ENCODE measurements at regions not wholly inside any gene's neighbourhood (a gene's known extent, or its start where the extent isn't known, plus 50 kb on each side); places are given as distances from the start of the nearest gene placed in this dataset.

DNA sequence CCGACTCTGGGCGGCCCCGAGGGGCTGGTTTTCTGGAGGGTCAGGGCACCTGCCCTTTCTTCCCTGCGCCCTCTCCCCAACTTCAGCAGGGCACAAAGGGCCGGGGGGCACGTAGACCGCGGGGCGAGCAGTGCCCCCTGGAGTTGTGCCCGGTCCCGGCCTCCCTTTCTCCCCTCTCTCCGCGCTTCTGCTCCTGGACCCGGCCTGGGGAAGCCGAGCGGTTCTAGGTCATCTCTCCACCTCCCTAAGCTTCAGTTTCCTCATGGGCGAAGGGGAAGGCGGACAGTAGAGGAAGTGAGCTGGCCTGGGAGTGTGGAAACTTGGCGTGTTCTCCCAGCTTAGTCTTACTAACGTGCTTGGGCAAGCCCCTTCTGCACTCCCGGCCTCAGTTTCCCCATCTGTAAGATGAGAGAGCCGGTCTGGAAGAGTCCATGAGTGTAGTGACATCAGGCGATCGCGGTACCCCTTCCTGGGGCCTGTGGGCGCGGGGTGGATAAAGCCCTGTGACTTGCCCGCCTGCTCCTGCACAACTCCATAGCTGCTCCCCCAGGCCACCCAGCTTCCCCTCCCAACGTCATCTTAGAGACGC, 158.6 kb upstream of the PARP11 start:
- Mint-ChIP-seq H3K9me3 (no peaks in the 10 kb centered on the region), H3K27me3 (ENCODE audit: low read depth in 3 of 3) (peaks cover 2 to 12% (median 5%) of the 10 kb centered on the region in 3 donors), H3K4me3 (peak overlapping the region; percentile 65 to 76 (median 74)), H3K36me3 (no peaks in the 10 kb centered on the region), H3K4me1 (peaks cover 18 to 23% of the 10 kb centered on the region in 2 donors), H3K27ac (no peak overlapping the region)
- DNase-seq: no peak

DNA sequence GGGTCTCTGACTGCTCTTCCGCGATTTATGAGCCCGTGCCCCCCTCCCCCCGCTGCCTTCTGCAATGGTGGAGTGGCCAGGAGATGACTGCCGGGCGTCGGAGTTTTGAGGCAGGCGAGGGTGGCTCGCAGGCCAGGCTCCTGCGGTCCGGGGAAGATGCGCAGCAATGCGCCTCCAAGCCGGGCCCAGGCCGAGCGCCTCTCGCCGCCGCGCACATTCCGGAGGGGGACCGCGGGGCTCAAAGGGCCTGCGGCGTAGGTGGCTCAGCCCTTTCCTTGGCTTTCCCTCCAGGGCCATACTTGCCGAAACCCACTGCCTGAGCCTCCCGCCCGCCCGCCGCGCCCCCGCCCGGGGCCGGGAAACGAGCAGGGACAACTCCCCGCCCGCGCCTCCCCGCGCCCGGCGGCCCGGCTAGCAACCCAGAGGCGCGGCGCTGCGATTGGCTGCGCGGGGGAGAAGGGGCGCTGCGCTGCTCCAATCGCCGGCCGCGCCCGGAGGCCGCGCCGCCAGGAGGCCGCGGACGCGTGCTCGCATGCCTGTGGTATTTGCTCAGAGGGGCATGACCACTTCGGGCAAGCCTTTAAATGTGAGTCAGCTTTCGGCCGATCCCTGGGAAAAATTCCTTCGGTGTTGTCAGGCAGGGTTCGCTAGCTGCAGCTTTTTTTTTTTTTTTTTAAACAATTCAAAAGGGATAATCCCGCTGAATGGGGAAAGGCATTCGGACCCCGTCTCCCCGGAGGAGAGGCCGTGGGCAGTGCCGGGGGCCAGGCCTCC, 157.9 kb upstream of the PARP11 start:
- Mint-ChIP-seq H3K27me3 (ENCODE audit: low read depth in 3 of 3) (peaks cover 2 to 12% (median 5%) of the 10 kb centered on the region in 3 donors), H3K4me3 (peak overlapping the region; percentile 57 to 78 (median 78)), H3K27ac (no peak overlapping the region), H3K4me1 (peaks cover 22 to 23% of the 10 kb centered on the region in 2 donors), H3K9me3 (no peaks in the 10 kb centered on the region), H3K36me3 (no peaks in the 10 kb centered on the region)
- DNase-seq: peak; percentile 61

DNA sequence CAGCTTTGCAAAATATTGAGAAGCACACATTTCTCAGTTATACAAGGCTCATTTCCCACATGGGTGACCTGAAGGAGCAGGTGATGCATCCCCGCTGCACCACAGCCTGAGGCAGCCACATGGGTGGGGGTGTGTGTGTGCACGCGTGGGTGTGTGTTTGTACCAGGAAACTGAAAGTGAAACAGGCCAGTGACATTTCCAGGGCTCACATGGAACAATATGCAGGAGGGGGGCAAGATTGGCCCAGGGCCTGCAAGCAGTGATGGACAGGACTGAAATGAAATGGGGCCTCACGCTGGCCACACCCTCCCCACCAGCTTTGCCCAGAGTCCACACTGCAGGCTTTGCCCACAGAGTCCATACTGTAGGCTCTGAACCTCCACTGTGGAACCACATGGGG, 154.2 kb upstream of the PARP11 start:
- peak; percentile 41 to 44 (median 44) for DNase-seq
- H3K4me1 Mint-ChIP-seq: peaks cover 22 to 23% of the 10 kb centered on the region in 2 donors
- H3K4me3 Mint-ChIP-seq: peak overlapping the region in 3 of 5 donors; percentile 21 to 50 (median 46)
- peak overlapping the region in 2 of 6 donors; percentile 54 to 56 for H3K27ac Mint-ChIP-seq
- H3K27me3 Mint-ChIP-seq (ENCODE audit: low read depth in 3 of 3): peaks cover 3 to 7% (median 3%) of the 10 kb centered on the region in 3 donors
- H3K36me3 Mint-ChIP-seq: no peaks in the 10 kb centered on the region
- no peaks in the 10 kb centered on the region for H3K9me3 Mint-ChIP-seq

DNA sequence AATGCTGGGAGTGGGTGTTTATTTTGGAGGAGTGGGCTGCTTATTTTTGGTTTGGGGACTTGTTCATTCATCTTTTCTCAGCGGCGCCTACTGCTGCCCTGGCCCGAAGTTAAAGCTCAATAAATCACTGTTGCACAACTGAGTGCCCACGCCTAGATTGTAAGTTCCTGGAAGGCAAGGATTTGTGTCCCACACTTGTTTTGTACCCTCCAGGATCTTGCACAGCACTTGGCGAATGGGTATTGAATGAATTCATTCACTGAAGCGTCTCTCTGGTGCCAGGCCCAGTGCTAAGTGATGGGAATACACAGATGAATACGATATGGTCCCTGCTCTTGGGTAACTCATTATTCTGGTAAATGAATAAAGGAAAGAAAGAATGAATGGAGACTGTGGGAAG, 153.3 kb upstream of the PARP11 start:
- no peak for DNase-seq
- no peaks in the 10 kb centered on the region for H3K9me3 Mint-ChIP-seq
- H3K4me3 Mint-ChIP-seq: no peak overlapping the region
- H3K27me3 Mint-ChIP-seq (ENCODE audit: low read depth in 3 of 3): peaks cover 1 to 7% (median 4%) of the 10 kb centered on the region in 3 donors
- H3K27ac Mint-ChIP-seq: peak overlapping the region in 1 of 6 donors; percentile 7
- peaks cover 22% of the 10 kb centered on the region in 2 donors for H3K4me1 Mint-ChIP-seq
- H3K36me3 Mint-ChIP-seq: no peaks in the 10 kb centered on the region

DNA sequence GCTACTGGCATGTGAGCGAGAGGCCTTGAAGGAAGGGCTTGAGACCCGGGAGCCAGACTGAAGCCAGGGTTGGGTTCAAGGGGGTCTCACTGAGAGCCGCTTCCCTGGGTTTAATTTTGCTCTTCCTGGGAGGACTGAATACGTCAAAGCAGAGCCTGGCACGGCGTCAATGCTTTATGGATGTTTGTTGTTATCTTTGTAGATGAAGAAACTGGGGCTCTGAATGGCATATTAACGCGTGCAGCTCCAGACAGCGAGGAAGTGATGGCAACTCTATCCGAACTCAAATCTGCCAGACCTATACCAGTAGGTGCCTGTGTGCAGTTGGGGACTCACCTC, 152.8 kb upstream of the PARP11 start:
- no peaks in the 10 kb centered on the region for H3K9me3 Mint-ChIP-seq
- H3K36me3 Mint-ChIP-seq: no peaks in the 10 kb centered on the region
- H3K27me3 Mint-ChIP-seq (ENCODE audit: low read depth in 3 of 3): peaks cover 1 to 10% (median 4%) of the 10 kb centered on the region in 3 donors
- H3K4me3 Mint-ChIP-seq: no peak overlapping the region
- no peak overlapping the region for H3K27ac Mint-ChIP-seq
- H3K4me1 Mint-ChIP-seq: peaks cover 22% of the 10 kb centered on the region in 2 donors
- no peak for DNase-seq

DNA sequence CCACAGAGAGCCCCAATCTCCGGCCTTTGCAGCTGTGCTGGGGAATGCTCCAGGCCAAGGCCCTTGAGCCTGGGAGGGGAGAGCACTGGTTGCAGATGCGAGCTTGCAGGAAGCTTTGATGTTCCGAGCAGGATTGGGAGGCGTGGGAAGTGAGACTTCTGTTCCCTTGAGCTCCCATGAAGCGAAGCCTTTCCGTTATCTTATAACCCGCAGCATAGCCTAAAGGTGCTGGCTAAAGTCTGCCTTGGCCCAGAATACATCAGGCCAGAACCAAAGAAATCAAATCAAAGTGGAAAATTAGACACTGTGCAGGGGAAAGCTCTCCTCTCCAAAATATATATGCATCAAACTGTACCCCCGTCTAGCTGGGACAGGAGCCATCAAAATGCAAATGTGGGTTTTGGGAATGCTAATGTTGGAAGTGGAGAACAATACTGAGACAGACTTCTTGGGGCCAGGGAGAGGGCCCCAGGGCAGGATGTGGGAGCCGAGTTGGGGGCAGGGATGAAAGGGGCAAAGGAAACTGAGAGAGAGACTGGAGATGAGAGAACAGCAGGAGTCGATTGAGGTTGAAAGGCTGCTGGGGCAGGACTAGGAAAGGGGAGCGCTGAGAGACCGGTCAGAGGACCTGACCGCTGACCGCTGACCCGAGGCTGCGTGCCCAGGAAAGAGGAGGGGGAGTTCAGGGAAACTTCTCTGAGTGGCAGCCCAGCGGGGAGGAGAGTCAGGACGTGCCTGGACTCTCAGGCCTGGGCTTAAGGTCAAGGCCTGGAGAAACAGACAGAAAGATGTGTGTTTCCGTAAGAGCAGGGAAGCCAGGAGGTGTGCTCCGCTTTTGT, 152.2 kb upstream of the PARP11 start:
- Mint-ChIP-seq H3K4me3 (no peak overlapping the region), H3K4me1 (peaks cover 18 to 22% of the 10 kb centered on the region in 2 donors), H3K27ac (peak overlapping the region in 2 of 6 donors; percentile 33 to 50), H3K27me3 (ENCODE audit: low read depth in 3 of 3) (peaks cover 1 to 10% (median 6%) of the 10 kb centered on the region in 3 donors), H3K9me3 (no peaks in the 10 kb centered on the region), H3K36me3 (no peaks in the 10 kb centered on the region)
- DNase-seq: no peak

DNA sequence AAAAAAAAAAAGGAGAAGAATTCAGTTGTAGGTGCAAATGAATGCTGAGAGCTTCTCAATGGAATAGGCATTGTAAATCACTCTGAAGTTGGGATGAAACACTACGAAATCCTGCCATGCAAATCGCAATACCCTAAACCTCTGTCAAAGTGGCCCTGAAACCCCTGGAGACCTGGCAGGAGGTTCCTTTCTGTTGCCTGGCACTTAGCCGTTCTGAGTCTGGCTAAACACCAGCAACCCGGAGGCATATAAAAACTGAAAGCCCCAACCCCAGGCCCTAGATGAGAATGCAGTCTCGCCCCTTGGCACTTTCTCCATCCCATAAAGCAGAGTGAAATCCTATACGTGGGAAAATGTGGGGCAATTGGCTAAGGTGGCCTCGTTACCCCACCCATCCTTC, 151.5 kb upstream of the PARP11 start:
- no peak for DNase-seq
- Mint-ChIP-seq H3K4me1 (peaks cover 15 to 22% of the 10 kb centered on the region in 2 donors), H3K9me3 (no peaks in the 10 kb centered on the region), H3K4me3 (no peak overlapping the region), H3K27ac (no peak overlapping the region), H3K36me3 (no peaks in the 10 kb centered on the region), H3K27me3 (ENCODE audit: low read depth in 3 of 3) (peaks cover 1 to 8% (median 6%) of the 10 kb centered on the region in 3 donors)

DNA sequence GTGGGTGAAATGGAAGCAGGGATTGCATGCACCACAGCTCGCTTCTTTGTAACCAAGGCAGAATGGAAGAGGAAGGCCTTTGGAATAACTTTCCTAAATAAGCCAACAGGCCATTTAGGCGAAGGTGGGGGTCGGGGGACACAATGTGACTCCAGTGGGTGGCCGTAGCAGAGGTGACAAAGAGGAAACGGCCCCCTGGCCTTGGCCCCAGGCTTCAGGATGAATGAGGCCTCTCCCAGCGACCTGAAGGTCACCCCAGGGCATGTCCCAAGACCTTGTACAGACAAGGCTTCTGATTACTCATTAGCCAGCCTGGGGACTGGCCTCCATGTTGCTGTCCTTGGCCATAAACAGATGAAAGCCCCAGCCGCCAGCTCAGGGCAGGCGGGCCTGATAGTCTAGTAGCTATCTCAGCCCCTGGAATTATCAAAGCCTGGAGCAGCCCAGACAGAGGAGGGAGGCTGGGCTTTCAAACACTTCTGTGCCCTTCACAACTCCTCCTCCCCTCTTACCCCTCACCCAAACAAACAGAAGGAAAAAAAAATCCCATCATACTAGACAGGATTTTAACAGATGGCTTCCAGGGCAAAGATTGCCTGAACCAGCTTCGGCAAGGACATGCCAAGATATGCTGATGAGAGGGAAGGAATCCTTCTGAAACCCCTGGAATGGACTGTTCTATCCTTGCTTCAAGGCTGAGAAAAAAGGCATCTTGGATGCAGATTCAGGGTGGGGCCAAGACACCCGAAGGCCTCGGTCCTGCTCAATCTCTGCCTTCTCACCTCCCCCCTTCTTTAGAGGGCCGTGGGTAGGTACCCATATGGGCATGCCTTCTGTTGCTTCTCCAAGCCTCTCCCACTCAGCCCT, 142.3 kb upstream of the PARP11 start:
- no peaks in the 10 kb centered on the region for H3K36me3 Mint-ChIP-seq
- H3K9me3 Mint-ChIP-seq: no peaks in the 10 kb centered on the region
- peaks cover 0 to 3% (median 2%) of the 10 kb centered on the region in 3 donors for H3K27me3 Mint-ChIP-seq (ENCODE audit: low read depth in 3 of 3)
- no peak overlapping the region for H3K27ac Mint-ChIP-seq
- DNase-seq: no peak
- H3K4me3 Mint-ChIP-seq: no peak overlapping the region
- H3K4me1 Mint-ChIP-seq: no peaks in the 10 kb centered on the region

DNA sequence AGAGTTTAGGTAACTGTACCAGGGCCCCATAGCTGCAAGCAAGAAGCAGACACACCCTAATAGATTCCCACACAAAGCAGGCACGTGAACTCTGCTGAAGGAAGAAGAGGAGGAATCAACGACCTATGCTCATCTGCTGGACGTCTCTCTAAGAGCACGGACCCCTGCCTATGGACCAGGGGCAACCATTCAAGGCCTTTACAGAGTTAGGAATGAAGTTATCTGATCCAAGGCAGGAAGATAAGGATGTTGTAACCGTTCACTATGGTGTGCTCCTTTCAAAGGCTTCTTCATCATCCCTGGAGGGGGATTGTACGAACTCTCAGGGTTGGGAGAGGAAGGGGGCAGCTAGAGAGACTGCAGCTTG, 141.6 kb upstream of the PARP11 start:
- H3K27ac Mint-ChIP-seq: no peak overlapping the region
- H3K27me3 Mint-ChIP-seq (ENCODE audit: low read depth in 3 of 3): peaks cover 0 to 3% (median 2%) of the 10 kb centered on the region in 3 donors
- no peak for DNase-seq
- H3K36me3 Mint-ChIP-seq: no peaks in the 10 kb centered on the region
- no peaks in the 10 kb centered on the region for H3K4me1 Mint-ChIP-seq
- H3K9me3 Mint-ChIP-seq: no peaks in the 10 kb centered on the region
- no peak overlapping the region for H3K4me3 Mint-ChIP-seq

DNA sequence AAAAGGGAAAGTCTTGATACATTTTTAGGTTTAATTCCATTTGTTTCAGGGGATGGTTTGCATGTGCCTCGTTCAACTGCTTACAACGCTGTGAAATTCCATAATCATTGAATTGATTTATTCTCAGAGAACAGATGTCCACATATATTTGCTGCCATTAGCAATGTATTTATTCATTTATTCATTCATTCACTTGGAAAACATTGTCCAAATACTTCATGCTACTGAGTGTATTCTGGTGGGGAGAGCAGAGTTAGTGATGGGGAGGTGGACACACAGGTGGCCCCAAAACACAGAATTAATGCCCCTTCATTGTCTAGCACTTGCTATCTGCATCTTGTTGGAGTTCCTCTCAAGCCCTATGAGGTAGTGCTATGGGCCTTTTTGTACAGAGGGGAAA, 141.2 kb upstream of the PARP11 start:
- no peaks in the 10 kb centered on the region for H3K36me3 Mint-ChIP-seq
- no peaks in the 10 kb centered on the region for H3K9me3 Mint-ChIP-seq
- no peak overlapping the region for H3K4me3 Mint-ChIP-seq
- no peak for DNase-seq
- H3K4me1 Mint-ChIP-seq: no peaks in the 10 kb centered on the region
- peaks cover 0 to 3% (median 2%) of the 10 kb centered on the region in 3 donors for H3K27me3 Mint-ChIP-seq (ENCODE audit: low read depth in 3 of 3)
- no peak overlapping the region for H3K27ac Mint-ChIP-seq

DNA sequence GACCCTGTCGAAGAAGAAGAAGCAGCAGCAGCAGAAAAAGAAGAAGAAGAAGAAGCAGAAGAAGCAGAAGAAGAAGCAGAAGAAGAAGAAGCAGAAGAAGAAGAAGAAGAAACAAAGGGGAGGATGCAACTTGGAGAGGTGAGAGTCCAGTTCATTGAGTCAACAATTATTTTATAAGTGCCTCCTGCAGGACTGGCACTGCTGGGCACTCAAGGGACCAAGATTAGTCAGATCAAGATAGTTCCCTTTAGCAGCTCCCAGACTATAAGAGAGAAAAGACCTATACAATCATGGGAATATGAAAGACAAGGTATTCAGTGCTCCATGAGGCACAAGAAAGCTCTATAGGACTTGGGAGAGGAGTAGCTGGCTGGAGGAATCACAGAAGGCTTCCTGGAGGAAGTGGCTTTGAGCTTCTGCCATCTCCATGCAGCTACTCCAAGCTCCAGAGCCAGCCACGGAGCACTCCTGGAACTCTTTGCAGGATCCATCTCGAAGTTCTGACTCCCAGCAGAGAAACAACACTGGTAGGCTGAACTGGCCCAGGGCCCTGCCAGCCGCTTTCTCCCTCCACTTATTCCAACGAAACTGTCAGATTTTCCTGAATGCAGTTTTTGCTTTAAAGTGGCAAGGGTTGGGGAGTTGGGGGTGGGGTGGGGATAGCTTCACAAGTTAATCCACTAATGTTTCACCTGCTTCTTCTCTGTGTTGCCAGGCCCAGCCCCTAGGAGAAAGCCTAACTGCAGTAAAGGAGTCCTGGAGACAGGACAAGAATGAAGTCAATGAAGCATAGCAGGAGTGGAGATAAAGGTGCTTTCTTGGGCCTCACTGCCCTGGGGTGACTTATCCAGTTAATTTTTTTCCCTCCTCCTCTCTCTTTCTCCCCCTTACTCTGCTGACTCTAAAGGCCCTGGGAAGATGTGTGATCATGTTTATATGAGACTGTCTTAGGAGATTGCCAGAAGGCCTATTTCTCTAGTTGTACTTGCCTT, 140.1 kb upstream of the PARP11 start:
- Mint-ChIP-seq H3K27me3 (ENCODE audit: low read depth in 3 of 3) (peaks cover 0 to 3% (median 2%) of the 10 kb centered on the region in 3 donors), H3K9me3 (no peaks in the 10 kb centered on the region), H3K36me3 (no peaks in the 10 kb centered on the region), H3K4me1 (no peaks in the 10 kb centered on the region), H3K4me3 (no peak overlapping the region), H3K27ac (no peak overlapping the region)
- DNase-seq: no peak

DNA sequence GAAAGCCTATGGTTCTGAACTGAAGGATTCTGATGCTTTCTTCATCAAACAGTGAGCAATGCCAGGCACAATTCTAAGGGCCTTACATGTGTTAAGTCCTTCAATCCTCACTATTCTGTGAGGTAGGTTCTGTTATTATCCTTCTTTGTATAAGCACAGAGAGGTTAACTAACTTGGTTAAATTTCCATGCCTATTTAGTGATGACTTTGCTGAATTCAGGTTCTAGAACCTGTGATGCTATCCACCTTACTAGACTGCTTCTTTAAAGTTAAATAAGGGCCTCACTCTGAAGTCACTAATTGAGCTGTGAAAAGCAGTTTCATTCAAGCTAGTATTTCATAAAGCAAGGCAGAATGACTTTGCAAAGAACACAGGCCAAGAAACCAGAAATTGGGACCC, 138.9 kb upstream of the PARP11 start:
- H3K27ac Mint-ChIP-seq: no peak overlapping the region
- H3K4me1 Mint-ChIP-seq: no peaks in the 10 kb centered on the region
- DNase-seq: no peak
- H3K36me3 Mint-ChIP-seq: no peaks in the 10 kb centered on the region
- H3K27me3 Mint-ChIP-seq (ENCODE audit: low read depth in 3 of 3): peaks cover 0 to 2% (median 1%) of the 10 kb centered on the region in 3 donors
- no peaks in the 10 kb centered on the region for H3K9me3 Mint-ChIP-seq
- H3K4me3 Mint-ChIP-seq: no peak overlapping the region

Data from immature natural killer cell (primary cell).